Caki2 (cell line): ENCODE measurements at regions not wholly inside any gene's neighbourhood (a gene's known extent, or its start where the extent isn't known, plus 50 kb on each side); places are given as distances from the start of the nearest gene placed in this dataset.

Experiments
- DNase-seq: peaks from one replicate; pipeline ENCODE4 v3.0.0-alpha.2; 2015; ENCODE audit warnings: low read depth
- in situ Hi-C: cut with HindIII; loops from 2 replicates; pipeline ENCODE4 v1.10.0; 2016; ENCODE audit warnings: low sequenced_read_pairs, low pct_unique_long_range_greater_than_20kb, mixed read lengths

GRCh38 chr3:194083637-194084224 lies 52.2 kb upstream of the HES1 start:
- in situ Hi-C loops = no loop called here

GRCh38 chr3:194084284-194084683 lies 51.7 kb upstream of the HES1 start:
- DNase-seq = no peak
- in situ Hi-C loops = no loop called here

More at GRCh38 chr3:194083637-194084224, 52.2 kb upstream of the HES1 start:
- no peak for DNase-seq
